ENCODE measurements at regions not wholly inside any gene's neighbourhood (a gene's known extent, or its start where the extent isn't known, plus 50 kb on each side); places are given as distances from the start of the nearest gene placed in this dataset.

GRCh38 chr9:3773362-3774060 is 247.7 kb upstream of the RFX3 start:
- no peak for TF ChIP-seq CTCF (conservative IDR thresholded peaks at IDR 0.05)
- no peak overlapping the region for H3K27ac ChIP-seq

- H3K27ac ChIP-seq = no peak overlapping the region
- TF ChIP-seq CTCF (conservative IDR thresholded peaks at IDR 0.05) = no peak
Measured at GRCh38 chr9:3769646-3770045, 243.8 kb upstream of the RFX3 start.

- no peak for TF ChIP-seq CTCF (conservative IDR thresholded peaks at IDR 0.05)
- no peak overlapping the region for H3K27ac ChIP-seq
Measured at GRCh38 chr9:3768712-3769457, 243.1 kb upstream of the RFX3 start.

GRCh38 chr9:3768286-3768685 is 242.5 kb upstream of the RFX3 start:
- TF ChIP-seq CTCF (conservative IDR thresholded peaks at IDR 0.05) = no peak
- H3K27ac ChIP-seq = no peak overlapping the region

- peak overlapping the region; percentile 68 for H3K27ac ChIP-seq
- TF ChIP-seq CTCF (conservative IDR thresholded peaks at IDR 0.05) = no peak
Measured at GRCh38 chr9:3762076-3762475, 236.3 kb upstream of the RFX3 start.

GRCh38 chr9:3760031-3760430 is 234.2 kb upstream of the RFX3 start:
- H3K27ac ChIP-seq = peak overlapping the region; percentile 68
- peak; percentile 47 for TF ChIP-seq CTCF (conservative IDR thresholded peaks at IDR 0.05)

- TF ChIP-seq CTCF (conservative IDR thresholded peaks at IDR 0.05) = no peak
- peak overlapping the region; percentile 68 for H3K27ac ChIP-seq
Measured at GRCh38 chr9:3758816-3759576, 233.2 kb upstream of the RFX3 start.

Data from VCaP (cell line).